SU-DHL-6 (cell line): ENCODE measurements at regions not wholly inside any gene's neighbourhood (a gene's known extent, or its start where the extent isn't known, plus 50 kb on each side); places are given as distances from the start of the nearest gene placed in this dataset.

Experiments
- H2AFZ ChIP-seq: fragments of 200-600 bp; sonication (generic); 2 replicates; pipeline ENCODE4 v1.6.1; 2014; ENCODE audit warnings: low read depth, mild to moderate bottlenecking, moderate library complexity, mixed read lengths, antibody characterized with exemption, low read length; ENCODE audit not compliant: severe bottlenecking
- H3F3A ChIP-seq: fragments of 200-600 bp; shearing (Covaris generic); 2 replicates; pipeline ENCODE4 v1.6.0; 2016; ENCODE audit warnings: antibody characterized with exemption, mild to moderate bottlenecking; ENCODE audit not compliant: insufficient read depth
- H3K27ac ChIP-seq: fragments of 200-600 bp; sonication (generic); 2 replicates; pipeline ENCODE4 v1.5.1; 2016; ENCODE audit warnings: low read depth, mild to moderate bottlenecking, low read length, moderate library complexity, mixed read lengths
- H3K27me3 ChIP-seq: fragments of 200-600 bp; sonication (generic), shearing (Covaris generic); 2 replicates; pipeline ENCODE4 v1.6.0; 2014; ENCODE audit warnings: mild to moderate bottlenecking, low read length
- H3K36me3 ChIP-seq: fragments of 200-600 bp; sonication (generic); 2 replicates; pipeline ENCODE4 v1.6.1; 2014; ENCODE audit warnings: mild to moderate bottlenecking, low read length, mixed read lengths
- H3K4me2 ChIP-seq: fragments of 300-600, 200-600 bp; shearing (Covaris generic), sonication (generic); 2 replicates; pipeline ENCODE4 v1.6.0; 2014; ENCODE audit warnings: low read length, low read depth, mild to moderate bottlenecking; ENCODE audit not compliant: poor library complexity, severe bottlenecking
- H3K4me3 ChIP-seq: fragments of 200-600 bp; sonication (generic); 2 replicates; pipeline ENCODE4 v1.5.1; 2014; ENCODE audit warnings: antibody characterized with exemption, low read length, mild to moderate bottlenecking, mixed read lengths; ENCODE audit not compliant: insufficient read depth, poor library complexity, severe bottlenecking
- H3K79me2 ChIP-seq: fragments of 200-600 bp; sonication (generic); 2 replicates; pipeline ENCODE4 v1.6.1; 2014; ENCODE audit warnings: mild to moderate bottlenecking, low read length, moderate library complexity; ENCODE audit not compliant: insufficient read depth
- H3K9ac ChIP-seq: fragments of 200-600 bp; sonication (generic); 2 replicates; pipeline ENCODE4 v1.7.0; 2014; ENCODE audit warnings: mild to moderate bottlenecking, low read length
- H3K9me2 ChIP-seq: fragments of 200-600 bp; sonication (generic); replicated peaks from 2 replicates; pipeline ENCODE4 v1.6.1; 2014; ENCODE audit warnings: low read length; ENCODE audit not compliant: insufficient read depth
- H3K9me3 ChIP-seq: fragments of 200-600 bp; sonication (generic); 2 replicates; pipeline ENCODE4 v1.6.1; 2014; ENCODE audit warnings: low read length, mixed read lengths; ENCODE audit not compliant: insufficient read depth
- H4K20me1 ChIP-seq: fragments of 200-600 bp; sonication (generic); 2 replicates; pipeline ENCODE4 v1.6.1; 2014; ENCODE audit warnings: low read depth, mild to moderate bottlenecking, antibody characterized with exemption, low read length, moderate library complexity, mixed read lengths
- EZH2phosphoT487 ChIP-seq: fragments of 200-600 bp; sonication (generic), shearing (Covaris generic); conservative IDR thresholded peaks from 2 replicates; pipeline ENCODE4 v1.6.1; 2018; ENCODE audit warnings: mild to moderate bottlenecking, antibody characterized with exemption, low read length, moderate library complexity, mixed read lengths
- TF ChIP-seq, protein P1 (sequence below): fragments of 200-600 bp; sonication (generic); IDR thresholded peaks from one replicate; pipeline ENCODE4 v1.5.1; 2017; ENCODE audit warnings: antibody characterized with exemption, mild to moderate bottlenecking, low read length, moderate library complexity; ENCODE audit not compliant: insufficient read depth, poor library complexity, severe bottlenecking

DNA sequence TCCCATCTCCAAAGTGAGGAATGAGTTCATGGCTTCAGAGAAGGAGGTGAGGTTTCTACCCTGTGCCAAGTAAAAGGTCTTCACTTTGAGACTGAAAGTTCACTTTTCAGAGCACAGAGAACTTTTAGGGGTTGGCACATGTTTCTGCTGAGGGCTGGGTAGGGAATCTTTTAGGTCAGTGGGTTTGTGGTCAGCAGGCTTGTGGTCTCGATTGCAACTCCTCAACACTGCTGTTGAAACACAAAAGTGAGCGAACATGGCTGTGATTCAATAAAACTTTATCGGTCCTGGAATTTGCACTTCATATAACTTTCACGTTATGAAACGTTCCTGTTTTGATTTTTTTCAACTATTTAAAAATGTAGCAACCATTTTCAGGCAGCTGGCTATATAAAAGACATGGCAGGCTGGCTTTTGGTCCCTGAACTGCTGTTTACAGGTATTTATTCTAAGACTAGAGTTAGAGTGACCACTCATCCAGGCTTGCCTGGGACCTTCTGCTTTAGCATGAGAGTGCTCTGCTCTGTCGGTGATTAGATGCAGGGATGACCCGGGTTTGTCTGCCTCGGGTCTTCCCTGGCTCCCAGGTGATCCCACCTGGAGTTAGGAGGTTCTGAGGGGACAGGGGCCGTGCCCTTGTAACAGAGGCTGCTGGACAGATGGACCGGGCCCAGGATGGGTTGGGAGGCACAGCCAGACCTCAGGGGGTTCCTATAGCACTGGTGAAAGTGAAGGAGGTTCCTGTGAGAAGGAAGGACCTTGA, 62.7 kb upstream of the TAF1B start:
- Histone ChIP-seq H3K79me2 (no peaks in the 10 kb centered on the region), H3K9me3 (no peaks in the 10 kb centered on the region), H3F3A (no peaks in the 10 kb centered on the region), H3K36me3 (no peaks in the 10 kb centered on the region), H3K9ac (no peak overlapping the region), H2AFZ (no peak overlapping the region), H3K9me2 (no peaks in the 10 kb centered on the region), H3K4me3 (no peak overlapping the region), H3K4me2 (no peak overlapping the region), H3K27me3 (no peaks in the 10 kb centered on the region), H3K27ac (no peak overlapping the region), H4K20me1 (no peaks in the 10 kb centered on the region)
- TF ChIP-seq EZH2phosphoT487, result no peak
- TF ChIP-seq, protein P1, sequence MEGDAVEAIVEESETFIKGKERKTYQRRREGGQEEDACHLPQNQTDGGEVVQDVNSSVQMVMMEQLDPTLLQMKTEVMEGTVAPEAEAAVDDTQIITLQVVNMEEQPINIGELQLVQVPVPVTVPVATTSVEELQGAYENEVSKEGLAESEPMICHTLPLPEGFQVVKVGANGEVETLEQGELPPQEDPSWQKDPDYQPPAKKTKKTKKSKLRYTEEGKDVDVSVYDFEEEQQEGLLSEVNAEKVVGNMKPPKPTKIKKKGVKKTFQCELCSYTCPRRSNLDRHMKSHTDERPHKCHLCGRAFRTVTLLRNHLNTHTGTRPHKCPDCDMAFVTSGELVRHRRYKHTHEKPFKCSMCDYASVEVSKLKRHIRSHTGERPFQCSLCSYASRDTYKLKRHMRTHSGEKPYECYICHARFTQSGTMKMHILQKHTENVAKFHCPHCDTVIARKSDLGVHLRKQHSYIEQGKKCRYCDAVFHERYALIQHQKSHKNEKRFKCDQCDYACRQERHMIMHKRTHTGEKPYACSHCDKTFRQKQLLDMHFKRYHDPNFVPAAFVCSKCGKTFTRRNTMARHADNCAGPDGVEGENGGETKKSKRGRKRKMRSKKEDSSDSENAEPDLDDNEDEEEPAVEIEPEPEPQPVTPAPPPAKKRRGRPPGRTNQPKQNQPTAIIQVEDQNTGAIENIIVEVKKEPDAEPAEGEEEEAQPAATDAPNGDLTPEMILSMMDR, result no peak

DNA sequence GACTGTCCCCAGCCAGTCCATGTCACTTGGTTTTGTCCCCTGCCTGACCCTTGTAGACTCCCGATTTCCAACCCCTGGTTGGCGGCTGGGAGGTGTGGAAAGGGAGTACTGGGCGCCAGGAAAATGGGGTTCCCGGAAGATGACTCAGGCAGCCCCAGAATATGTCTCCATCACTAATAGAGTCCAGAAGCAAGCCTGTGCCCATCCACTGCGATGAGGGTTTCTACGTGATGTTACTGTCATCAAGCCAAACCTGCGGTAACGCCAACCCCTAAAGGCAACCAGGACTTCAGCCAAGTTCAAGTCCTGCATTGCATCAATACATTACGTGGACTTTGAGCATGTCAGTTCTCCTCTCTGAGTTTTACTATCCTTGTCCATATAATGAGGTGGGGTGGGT, 62.0 kb upstream of the TAF1B start:
- TF ChIP-seq, protein P1, result no peak
- TF ChIP-seq EZH2phosphoT487, result no peak
- no peaks in the 10 kb centered on the region for H3K9me2 ChIP-seq
- no peaks in the 10 kb centered on the region for H4K20me1 ChIP-seq
- H3K27ac ChIP-seq, result no peak overlapping the region
- no peaks in the 10 kb centered on the region for H3K79me2 ChIP-seq
- no peak overlapping the region for H3K4me3 ChIP-seq
- H3K4me2 ChIP-seq, result no peak overlapping the region
- H3F3A ChIP-seq, result no peaks in the 10 kb centered on the region
- no peaks in the 10 kb centered on the region for H3K9me3 ChIP-seq
- no peak overlapping the region for H2AFZ ChIP-seq
- no peak overlapping the region for H3K9ac ChIP-seq
- no peaks in the 10 kb centered on the region for H3K36me3 ChIP-seq
- H3K27me3 ChIP-seq, result no peaks in the 10 kb centered on the region

DNA sequence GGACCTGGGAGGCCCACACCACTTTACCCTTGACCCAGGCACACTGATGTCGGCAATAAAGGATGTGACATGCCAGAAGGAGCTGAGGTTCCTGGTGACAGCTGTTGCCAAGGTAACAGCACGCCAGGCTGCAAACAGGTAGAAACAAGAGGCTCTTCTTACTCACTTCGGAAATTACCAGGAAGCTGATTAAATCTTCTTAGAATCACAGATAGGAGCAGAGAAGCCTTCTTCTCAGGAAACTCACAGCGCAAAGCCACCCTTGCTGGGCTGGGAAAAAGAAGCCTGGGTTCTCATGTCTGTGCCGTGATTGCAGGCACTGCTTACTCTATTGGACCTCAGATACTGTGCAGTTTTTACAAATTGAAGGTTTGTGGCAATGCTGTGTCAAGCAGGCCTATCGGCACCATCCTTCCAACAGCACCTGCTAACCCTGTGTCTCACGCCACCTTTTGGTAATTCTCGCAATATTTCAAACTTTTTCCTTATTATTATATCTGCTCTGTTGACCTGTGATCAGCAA, 61.0 kb upstream of the TAF1B start:
- H3F3A ChIP-seq, result no peaks in the 10 kb centered on the region
- no peaks in the 10 kb centered on the region for H3K36me3 ChIP-seq
- H3K9me2 ChIP-seq, result no peaks in the 10 kb centered on the region
- H3K27me3 ChIP-seq, result no peaks in the 10 kb centered on the region
- no peak overlapping the region for H2AFZ ChIP-seq
- TF ChIP-seq EZH2phosphoT487, result no peak
- TF ChIP-seq, protein P1, result no peak
- H3K27ac ChIP-seq, result no peak overlapping the region
- no peak overlapping the region for H3K4me3 ChIP-seq
- no peak overlapping the region for H3K9ac ChIP-seq
- no peaks in the 10 kb centered on the region for H3K79me2 ChIP-seq
- no peaks in the 10 kb centered on the region for H4K20me1 ChIP-seq
- H3K9me3 ChIP-seq, result no peaks in the 10 kb centered on the region
- H3K4me2 ChIP-seq, result no peak overlapping the region
